HEK293 (cell line): ENCODE measurements at regions not wholly inside any gene's neighbourhood (a gene's known extent, or its start where the extent isn't known, plus 50 kb on each side); places are given as distances from the start of the nearest gene placed in this dataset.

ENCODE experiments used
- CTCF ChIA-PET: fragments of 350-600 bp; formaldehyde crosslinking; extraction: SDS; loops from one replicate; lab custom pipeline; 2021; ENCODE audit warnings: antibody characterized with exemption; lab: Yijun Ruan, JAX
- POLR2A ChIA-PET: fragments of 300-600 bp; formaldehyde crosslinking; extraction: SDS; loops from one replicate; lab custom pipeline; 2020; ENCODE audit warnings: antibody characterized with exemption, inconsistent platforms; lab: Yijun Ruan, JAX
- H3K27ac ChIP-seq: fragments of 200-500 bp; sonication (Bioruptor generic); 2 replicates; pipeline ENCODE4 v1.5.1; 2014; ENCODE audit warnings: low read depth, low read length, control low read depth, inconsistent platforms; ENCODE audit errors: extremely low read depth
- H3K36me3 ChIP-seq, 2 experiments: fragments of 200-500 bp in 1 of 2; sonication (Bioruptor generic) in 1 of 2; 1 replicate in 1 of 2; 2 replicates in 1 of 2; pipeline ENCODE4 v1.5.1; 2014 to 2017; ENCODE audit warnings: inconsistent platforms in 2 of 2, low read length in 2 of 2; ENCODE audit not compliant: control insufficient read depth in 2 of 2, insufficient read depth in 1 of 2
- H3K4me1 ChIP-seq: fragments of 200-500 bp; sonication (Bioruptor generic); 2 replicates; pipeline ENCODE4 v1.5.1; 2014; ENCODE audit warnings: mild to moderate bottlenecking, low read length, inconsistent platforms; ENCODE audit not compliant: control insufficient read depth, insufficient read depth
- H3K4me3 ChIP-seq: 2 replicates; pipeline ENCODE4 v1.5.1; 2011; ENCODE audit warnings: low read depth, mild to moderate bottlenecking, control low read depth, low read length, moderate library complexity
- H3K9me3 ChIP-seq: fragments of 200-500 bp; sonication (Bioruptor generic); 2 replicates; pipeline ENCODE4 v1.5.1; 2014; ENCODE audit warnings: low read depth, low read length, inconsistent platforms; ENCODE audit not compliant: control insufficient read depth, insufficient read depth
- KLF9 ChIP-seq: fragments of 450-650 bp; formaldehyde crosslinking; IDR thresholded peaks from 2 replicates; pipeline ENCODE4 v1.5.1; 2016; ENCODE audit warnings: missing biosample characterization, missing genetic modification characterization, low read depth
- SCRT1 ChIP-seq: fragments of 450-650 bp; formaldehyde crosslinking; IDR thresholded peaks from 2 replicates; pipeline ENCODE4 v1.5.1; 2016; ENCODE audit warnings: missing biosample characterization, missing genetic modification characterization, borderline replicate concordance
- ZBTB8A ChIP-seq: fragments of 450-650 bp; formaldehyde crosslinking; IDR thresholded peaks from 2 replicates; pipeline ENCODE4 v1.5.1; 2016; ENCODE audit warnings: missing biosample characterization, missing genetic modification characterization
- ZIC2 ChIP-seq: fragments of 450-650 bp; formaldehyde crosslinking; IDR thresholded peaks from 2 replicates; pipeline ENCODE4 v1.5.1; 2016; ENCODE audit warnings: missing biosample characterization, missing genetic modification characterization
- ZNF138 ChIP-seq: fragments of 450-650 bp; formaldehyde crosslinking; IDR thresholded peaks from 2 replicates; pipeline ENCODE4 v1.5.1; 2016; ENCODE audit warnings: missing biosample characterization, missing genetic modification characterization, borderline replicate concordance
- ZNF24 ChIP-seq: fragments of 450-650 bp; formaldehyde crosslinking; IDR thresholded peaks from 2 replicates; pipeline ENCODE4 v1.5.1; 2016; ENCODE audit warnings: missing biosample characterization, missing genetic modification characterization
- ZNF26 ChIP-seq: fragments of 450-650 bp; formaldehyde crosslinking; IDR thresholded peaks from 2 replicates; pipeline ENCODE4 v1.5.1; 2016; ENCODE audit warnings: missing biosample characterization, missing genetic modification characterization
- ZNF311 ChIP-seq: fragments of 450-650 bp; formaldehyde crosslinking; IDR thresholded peaks from 2 replicates; pipeline ENCODE4 v1.5.1; 2017; ENCODE audit warnings: missing biosample characterization, missing genetic modification characterization, borderline replicate concordance
- ZNF341 ChIP-seq: fragments of 450-650 bp; formaldehyde crosslinking; IDR thresholded peaks from 2 replicates; pipeline ENCODE4; 2016; ENCODE audit warnings: low read depth, missing biosample characterization, missing genetic modification characterization
- ZNF398 ChIP-seq: fragments of 450-650 bp; formaldehyde crosslinking; IDR thresholded peaks from 2 replicates; pipeline ENCODE4 v1.5.1; 2017; ENCODE audit warnings: missing biosample characterization, missing genetic modification characterization
- ZNF473 ChIP-seq: fragments of 450-650 bp; formaldehyde crosslinking; IDR thresholded peaks from 2 replicates; pipeline ENCODE4 v1.5.1; 2017; ENCODE audit warnings: missing biosample characterization, missing genetic modification characterization
- ZNF629 ChIP-seq: fragments of 450-650 bp; formaldehyde crosslinking; IDR thresholded peaks from 2 replicates; pipeline ENCODE4 v1.5.1; 2017; ENCODE audit warnings: missing biosample characterization, missing genetic modification characterization
- ZNF658 ChIP-seq: fragments of 450-650 bp; formaldehyde crosslinking; IDR thresholded peaks from 2 replicates; pipeline ENCODE4; 2016; ENCODE audit warnings: missing biosample characterization, missing genetic modification characterization
- TF ChIP-seq, protein P1 (sequence below): fragments of 450-650 bp; formaldehyde crosslinking; conservative IDR thresholded peaks from 2 replicates; pipeline ENCODE4 v1.5.1; 2016; ENCODE audit warnings: low read depth, missing biosample characterization, missing genetic modification characterization
- TF ChIP-seq, protein P2 (sequence below): fragments of 450-650 bp; formaldehyde crosslinking; IDR thresholded peaks from 2 replicates; pipeline ENCODE4 v1.5.1; 2016; ENCODE audit warnings: missing biosample characterization, missing genetic modification characterization
- TF ChIP-seq, protein P3 (sequence below): fragments of 450-650 bp; formaldehyde crosslinking; IDR thresholded peaks from 2 replicates; pipeline ENCODE4 v1.5.1; 2017; ENCODE audit warnings: missing biosample characterization, mild to moderate bottlenecking, missing genetic modification characterization, moderate library complexity
- TF ChIP-seq, protein P4 (sequence below): fragments of 450-650 bp; formaldehyde crosslinking; IDR thresholded peaks from 2 replicates; pipeline ENCODE4 v1.5.1; 2016; ENCODE audit warnings: missing biosample characterization, missing genetic modification characterization
- TF ChIP-seq, protein P5 (sequence below): fragments of 450-650 bp; formaldehyde crosslinking; IDR thresholded peaks from 2 replicates; pipeline ENCODE4 v1.5.1; 2016; ENCODE audit warnings: missing biosample characterization, missing genetic modification characterization, low read depth
- TF ChIP-seq, protein P6 (sequence below): fragments of 450-650 bp; formaldehyde crosslinking; IDR thresholded peaks from 2 replicates; pipeline ENCODE4 v1.5.1; 2016; ENCODE audit warnings: missing biosample characterization, missing genetic modification characterization

DNA sequence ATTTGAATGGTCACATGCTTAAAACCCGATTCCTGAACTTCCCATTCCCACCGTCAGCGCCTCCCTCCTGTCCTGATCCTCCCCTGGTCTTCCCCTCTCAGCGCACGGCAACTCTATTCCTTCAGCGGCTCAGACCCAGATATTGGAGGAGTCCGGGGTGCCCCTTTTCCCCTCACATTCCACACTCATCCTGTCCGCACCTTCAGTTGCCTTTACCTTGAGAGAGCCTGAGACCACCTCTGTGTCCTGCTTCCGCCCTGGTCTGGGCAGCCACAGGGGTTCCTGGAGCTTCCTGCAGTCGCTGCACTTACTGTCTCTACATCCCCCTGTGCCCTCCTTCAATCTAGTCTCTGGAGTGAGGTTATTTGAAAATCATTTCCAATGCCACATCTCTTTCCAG is 193.4 kb downstream of the BCAS1 start (continued):
- TF ChIP-seq, protein P1, sequence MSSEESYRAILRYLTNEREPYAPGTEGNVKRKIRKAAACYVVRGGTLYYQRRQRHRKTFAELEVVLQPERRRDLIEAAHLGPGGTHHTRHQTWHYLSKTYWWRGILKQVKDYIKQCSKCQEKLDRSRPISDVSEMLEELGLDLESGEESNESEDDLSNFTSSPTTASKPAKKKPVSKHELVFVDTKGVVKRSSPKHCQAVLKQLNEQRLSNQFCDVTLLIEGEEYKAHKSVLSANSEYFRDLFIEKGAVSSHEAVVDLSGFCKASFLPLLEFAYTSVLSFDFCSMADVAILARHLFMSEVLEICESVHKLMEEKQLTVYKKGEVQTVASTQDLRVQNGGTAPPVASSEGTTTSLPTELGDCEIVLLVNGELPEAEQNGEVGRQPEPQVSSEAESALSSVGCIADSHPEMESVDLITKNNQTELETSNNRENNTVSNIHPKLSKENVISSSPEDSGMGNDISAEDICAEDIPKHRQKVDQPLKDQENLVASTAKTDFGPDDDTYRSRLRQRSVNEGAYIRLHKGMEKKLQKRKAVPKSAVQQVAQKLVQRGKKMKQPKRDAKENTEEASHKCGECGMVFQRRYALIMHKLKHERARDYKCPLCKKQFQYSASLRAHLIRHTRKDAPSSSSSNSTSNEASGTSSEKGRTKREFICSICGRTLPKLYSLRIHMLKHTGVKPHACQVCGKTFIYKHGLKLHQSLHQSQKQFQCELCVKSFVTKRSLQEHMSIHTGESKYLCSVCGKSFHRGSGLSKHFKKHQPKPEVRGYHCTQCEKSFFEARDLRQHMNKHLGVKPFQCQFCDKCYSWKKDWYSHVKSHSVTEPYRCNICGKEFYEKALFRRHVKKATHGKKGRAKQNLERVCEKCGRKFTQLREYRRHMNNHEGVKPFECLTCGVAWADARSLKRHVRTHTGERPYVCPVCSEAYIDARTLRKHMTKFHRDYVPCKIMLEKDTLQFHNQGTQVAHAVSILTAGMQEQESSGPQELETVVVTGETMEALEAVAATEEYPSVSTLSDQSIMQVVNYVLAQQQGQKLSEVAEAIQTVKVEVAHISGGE = no peak
- no peak for TF ChIP-seq ZNF398 (tag by site-specific recombination)
- no peak for TF ChIP-seq KLF9 (tag by site-specific recombination)
- TF ChIP-seq ZNF658 (tag by site-specific recombination) = no peak
- no peak for TF ChIP-seq ZBTB8A (tag by site-specific recombination)

- Histone ChIP-seq H3K4me3 (no peak overlapping the region), H3K36me3 (no peaks in the 10 kb centered on the region), H3K4me1 (peaks cover 5% of the 10 kb centered on the region; the same call in 1 of the 2 replicates), H3K9me3 (no peaks in the 10 kb centered on the region), H3K27ac (no peak overlapping the region)
- ChIA-PET CTCF (no interaction called here), POLR2A (no interaction called here)
- TF ChIP-seq ZNF24 (tag by site-specific recombination) (no peak), ZNF629 (no peak), SCRT1 (no peak), ZNF311 (no peak), ZNF341 (tag by site-specific recombination) (no peak), ZNF473 (tag by site-specific recombination) (no peak), ZIC2 (tag by site-specific recombination) (no peak), ZNF138 (tag by site-specific recombination) (no peak), ZNF26 (tag by site-specific recombination) (no peak)
- TF ChIP-seq, protein P2, sequence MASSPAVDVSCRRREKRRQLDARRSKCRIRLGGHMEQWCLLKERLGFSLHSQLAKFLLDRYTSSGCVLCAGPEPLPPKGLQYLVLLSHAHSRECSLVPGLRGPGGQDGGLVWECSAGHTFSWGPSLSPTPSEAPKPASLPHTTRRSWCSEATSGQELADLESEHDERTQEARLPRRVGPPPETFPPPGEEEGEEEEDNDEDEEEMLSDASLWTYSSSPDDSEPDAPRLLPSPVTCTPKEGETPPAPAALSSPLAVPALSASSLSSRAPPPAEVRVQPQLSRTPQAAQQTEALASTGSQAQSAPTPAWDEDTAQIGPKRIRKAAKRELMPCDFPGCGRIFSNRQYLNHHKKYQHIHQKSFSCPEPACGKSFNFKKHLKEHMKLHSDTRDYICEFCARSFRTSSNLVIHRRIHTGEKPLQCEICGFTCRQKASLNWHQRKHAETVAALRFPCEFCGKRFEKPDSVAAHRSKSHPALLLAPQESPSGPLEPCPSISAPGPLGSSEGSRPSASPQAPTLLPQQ (tag by site-specific recombination) = no peak
- TF ChIP-seq, protein P3, sequence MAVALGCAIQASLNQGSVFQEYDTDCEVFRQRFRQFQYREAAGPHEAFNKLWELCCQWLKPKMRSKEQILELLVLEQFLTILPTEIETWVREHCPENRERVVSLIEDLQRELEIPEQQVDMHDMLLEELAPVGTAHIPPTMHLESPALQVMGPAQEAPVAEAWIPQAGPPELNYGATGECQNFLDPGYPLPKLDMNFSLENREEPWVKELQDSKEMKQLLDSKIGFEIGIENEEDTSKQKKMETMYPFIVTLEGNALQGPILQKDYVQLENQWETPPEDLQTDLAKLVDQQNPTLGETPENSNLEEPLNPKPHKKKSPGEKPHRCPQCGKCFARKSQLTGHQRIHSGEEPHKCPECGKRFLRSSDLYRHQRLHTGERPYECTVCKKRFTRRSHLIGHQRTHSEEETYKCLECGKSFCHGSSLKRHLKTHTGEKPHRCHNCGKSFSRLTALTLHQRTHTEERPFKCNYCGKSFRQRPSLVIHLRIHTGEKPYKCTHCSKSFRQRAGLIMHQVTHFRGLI (tag by site-specific recombination) = no peak
- TF ChIP-seq, protein P4, sequence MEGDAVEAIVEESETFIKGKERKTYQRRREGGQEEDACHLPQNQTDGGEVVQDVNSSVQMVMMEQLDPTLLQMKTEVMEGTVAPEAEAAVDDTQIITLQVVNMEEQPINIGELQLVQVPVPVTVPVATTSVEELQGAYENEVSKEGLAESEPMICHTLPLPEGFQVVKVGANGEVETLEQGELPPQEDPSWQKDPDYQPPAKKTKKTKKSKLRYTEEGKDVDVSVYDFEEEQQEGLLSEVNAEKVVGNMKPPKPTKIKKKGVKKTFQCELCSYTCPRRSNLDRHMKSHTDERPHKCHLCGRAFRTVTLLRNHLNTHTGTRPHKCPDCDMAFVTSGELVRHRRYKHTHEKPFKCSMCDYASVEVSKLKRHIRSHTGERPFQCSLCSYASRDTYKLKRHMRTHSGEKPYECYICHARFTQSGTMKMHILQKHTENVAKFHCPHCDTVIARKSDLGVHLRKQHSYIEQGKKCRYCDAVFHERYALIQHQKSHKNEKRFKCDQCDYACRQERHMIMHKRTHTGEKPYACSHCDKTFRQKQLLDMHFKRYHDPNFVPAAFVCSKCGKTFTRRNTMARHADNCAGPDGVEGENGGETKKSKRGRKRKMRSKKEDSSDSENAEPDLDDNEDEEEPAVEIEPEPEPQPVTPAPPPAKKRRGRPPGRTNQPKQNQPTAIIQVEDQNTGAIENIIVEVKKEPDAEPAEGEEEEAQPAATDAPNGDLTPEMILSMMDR (tag by site-specific recombination) = no peak
- TF ChIP-seq, protein P5, sequence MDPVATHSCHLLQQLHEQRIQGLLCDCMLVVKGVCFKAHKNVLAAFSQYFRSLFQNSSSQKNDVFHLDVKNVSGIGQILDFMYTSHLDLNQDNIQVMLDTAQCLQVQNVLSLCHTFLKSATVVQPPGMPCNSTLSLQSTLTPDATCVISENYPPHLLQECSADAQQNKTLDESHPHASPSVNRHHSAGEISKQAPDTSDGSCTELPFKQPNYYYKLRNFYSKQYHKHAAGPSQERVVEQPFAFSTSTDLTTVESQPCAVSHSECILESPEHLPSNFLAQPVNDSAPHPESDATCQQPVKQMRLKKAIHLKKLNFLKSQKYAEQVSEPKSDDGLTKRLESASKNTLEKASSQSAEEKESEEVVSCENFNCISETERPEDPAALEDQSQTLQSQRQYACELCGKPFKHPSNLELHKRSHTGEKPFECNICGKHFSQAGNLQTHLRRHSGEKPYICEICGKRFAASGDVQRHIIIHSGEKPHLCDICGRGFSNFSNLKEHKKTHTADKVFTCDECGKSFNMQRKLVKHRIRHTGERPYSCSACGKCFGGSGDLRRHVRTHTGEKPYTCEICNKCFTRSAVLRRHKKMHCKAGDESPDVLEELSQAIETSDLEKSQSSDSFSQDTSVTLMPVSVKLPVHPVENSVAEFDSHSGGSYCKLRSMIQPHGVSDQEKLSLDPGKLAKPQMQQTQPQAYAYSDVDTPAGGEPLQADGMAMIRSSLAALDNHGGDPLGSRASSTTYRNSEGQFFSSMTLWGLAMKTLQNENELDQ (tag by site-specific recombination) = no peak
- TF ChIP-seq, protein P6, sequence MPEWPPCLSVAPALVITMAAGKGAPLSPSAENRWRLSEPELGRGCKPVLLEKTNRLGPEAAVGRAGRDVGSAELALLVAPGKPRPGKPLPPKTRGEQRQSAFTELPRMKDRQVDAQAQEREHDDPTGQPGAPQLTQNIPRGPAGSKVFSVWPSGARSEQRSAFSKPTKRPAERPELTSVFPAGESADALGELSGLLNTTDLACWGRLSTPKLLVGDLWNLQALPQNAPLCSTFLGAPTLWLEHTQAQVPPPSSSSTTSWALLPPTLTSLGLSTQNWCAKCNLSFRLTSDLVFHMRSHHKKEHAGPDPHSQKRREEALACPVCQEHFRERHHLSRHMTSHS (tag by site-specific recombination) = no peak
Observed at GRCh38 chr20:53876470-53876869, 193.9 kb downstream of the BCAS1 start.
